Fibroblast of lung (primary cell): ENCODE measurements at regions not wholly inside any gene's neighbourhood (a gene's known extent, or its start where the extent isn't known, plus 50 kb on each side); places are given as distances from the start of the nearest gene placed in this dataset.

Experiments used
- EZH2 ChIP-seq: IDR thresholded peaks from 2 replicates; pipeline ENCODE4 v1.5.1; 2012; ENCODE audit warnings: low read length, control low read depth, mild to moderate bottlenecking; ENCODE audit errors: missing control alignments
- TF ChIP-seq, protein P1 (sequence below), 2 donors: IDR thresholded peaks in 1 of 2; conservative IDR thresholded peaks in 1 of 2; 1 replicate in 1 of 2; 2 replicates in 1 of 2; pipeline ENCODE4 v1.5.1; 2011 to 2012; ENCODE audit warnings: low read length in 2 of 2, control low read depth in 1 of 2, inconsistent platforms in 1 of 2, low read depth in 1 of 2, mild to moderate bottlenecking in 1 of 2

DNA sequence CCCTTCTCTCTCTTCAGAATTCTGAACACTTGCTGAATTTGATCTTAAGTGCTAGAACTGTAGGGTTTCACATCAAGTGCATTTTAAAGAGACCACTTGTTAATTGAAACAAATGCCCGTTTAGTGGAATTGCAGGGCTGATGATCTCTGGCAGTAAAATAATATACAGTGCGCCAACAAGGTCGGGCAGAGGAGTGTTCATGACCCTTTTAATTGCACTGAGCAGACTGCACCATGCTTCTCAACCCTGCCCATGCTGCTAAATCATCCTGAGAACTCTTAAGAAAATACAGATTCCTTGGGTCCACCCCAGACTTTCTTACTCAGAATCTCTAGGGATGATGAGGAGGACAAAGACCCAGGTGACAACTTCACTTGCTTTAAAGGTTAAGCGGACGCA is 73.5 kb downstream of the SC5D start:
- TF ChIP-seq, protein P1, sequence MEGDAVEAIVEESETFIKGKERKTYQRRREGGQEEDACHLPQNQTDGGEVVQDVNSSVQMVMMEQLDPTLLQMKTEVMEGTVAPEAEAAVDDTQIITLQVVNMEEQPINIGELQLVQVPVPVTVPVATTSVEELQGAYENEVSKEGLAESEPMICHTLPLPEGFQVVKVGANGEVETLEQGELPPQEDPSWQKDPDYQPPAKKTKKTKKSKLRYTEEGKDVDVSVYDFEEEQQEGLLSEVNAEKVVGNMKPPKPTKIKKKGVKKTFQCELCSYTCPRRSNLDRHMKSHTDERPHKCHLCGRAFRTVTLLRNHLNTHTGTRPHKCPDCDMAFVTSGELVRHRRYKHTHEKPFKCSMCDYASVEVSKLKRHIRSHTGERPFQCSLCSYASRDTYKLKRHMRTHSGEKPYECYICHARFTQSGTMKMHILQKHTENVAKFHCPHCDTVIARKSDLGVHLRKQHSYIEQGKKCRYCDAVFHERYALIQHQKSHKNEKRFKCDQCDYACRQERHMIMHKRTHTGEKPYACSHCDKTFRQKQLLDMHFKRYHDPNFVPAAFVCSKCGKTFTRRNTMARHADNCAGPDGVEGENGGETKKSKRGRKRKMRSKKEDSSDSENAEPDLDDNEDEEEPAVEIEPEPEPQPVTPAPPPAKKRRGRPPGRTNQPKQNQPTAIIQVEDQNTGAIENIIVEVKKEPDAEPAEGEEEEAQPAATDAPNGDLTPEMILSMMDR (conservative IDR thresholded peaks at IDR 0.05 in 1 of 2, IDR thresholded peaks at IDR 0.05 in 1 of 2; ENCODE audit: low read depth in 1 of 2, low read length in 2 of 2) = no peak
- no peak for TF ChIP-seq EZH2
